ENCODE measurements at regions not wholly inside any gene's neighbourhood (a gene's known extent, or its start where the extent isn't known, plus 50 kb on each side); places are given as distances from the start of the nearest gene placed in this dataset.

- no peak for DNase-seq (ENCODE audit: insufficient read length, low spot score)
- TF ChIP-seq POLR2A (IDR thresholded peaks at IDR 0.05; ENCODE audit: low read depth, low read length), result no peak
- no peak for TF ChIP-seq PAX5 (IDR thresholded peaks at IDR 0.05; ENCODE audit: insufficient read depth, low read length, severe bottlenecking)
- TF ChIP-seq POLR2AphosphoS5 (IDR thresholded peaks at IDR 0.05; ENCODE audit: low read depth, low read length), result no peak
- no peak for TF ChIP-seq SPI1 (IDR thresholded peaks at IDR 0.05; ENCODE audit: low read depth, low read length)
- no peak for TF ChIP-seq POU2F2 (IDR thresholded peaks at IDR 0.05; ENCODE audit: low read depth, low read length)
- TF ChIP-seq TAF1 (IDR thresholded peaks at IDR 0.05; ENCODE audit: low read depth, low read length), result no peak
- no peak for FAIRE-seq
These were observed 147.8 kb downstream of the SHOX2 start for GRCh38 chr3:157958457-157958856.

GRCh38 chr3:157956850-157957249 lies 149.4 kb downstream of the SHOX2 start:
- TF ChIP-seq POLR2AphosphoS5 (IDR thresholded peaks at IDR 0.05; ENCODE audit: low read depth, low read length) (no peak), POLR2A (IDR thresholded peaks at IDR 0.05; ENCODE audit: low read depth, low read length) (no peak), POU2F2 (IDR thresholded peaks at IDR 0.05; ENCODE audit: low read depth, low read length) (no peak)
- DNase-seq (ENCODE audit: insufficient read length, low spot score), result no peak
- no peak for FAIRE-seq

GRCh38 chr3:157956176-157956575 lies 150.0 kb downstream of the SHOX2 start:
- no peak for DNase-seq (ENCODE audit: insufficient read length, low spot score)
- no peak for FAIRE-seq
- TF ChIP-seq TAF1 (IDR thresholded peaks at IDR 0.05; ENCODE audit: low read depth, low read length), result no peak
- no peak for TF ChIP-seq SPI1 (IDR thresholded peaks at IDR 0.05; ENCODE audit: low read depth, low read length)
- TF ChIP-seq POU2F2 (IDR thresholded peaks at IDR 0.05; ENCODE audit: low read depth, low read length), result no peak
- TF ChIP-seq PAX5 (IDR thresholded peaks at IDR 0.05; ENCODE audit: insufficient read depth, low read length, severe bottlenecking), result no peak
- TF ChIP-seq POLR2A (IDR thresholded peaks at IDR 0.05; ENCODE audit: low read depth, low read length), result no peak
- no peak for TF ChIP-seq POLR2AphosphoS5 (IDR thresholded peaks at IDR 0.05; ENCODE audit: low read depth, low read length)

GRCh38 chr3:157953565-157953964 lies 152.7 kb downstream of the SHOX2 start:
- no peak for DNase-seq (ENCODE audit: insufficient read length, low spot score)
- TF ChIP-seq TAF1 (IDR thresholded peaks at IDR 0.05; ENCODE audit: low read depth, low read length), result no peak
- TF ChIP-seq POU2F2 (IDR thresholded peaks at IDR 0.05; ENCODE audit: low read depth, low read length), result no peak
- no peak for TF ChIP-seq POLR2AphosphoS5 (IDR thresholded peaks at IDR 0.05; ENCODE audit: low read depth, low read length)
- TF ChIP-seq POLR2A (IDR thresholded peaks at IDR 0.05; ENCODE audit: low read depth, low read length), result no peak
- TF ChIP-seq SPI1 (IDR thresholded peaks at IDR 0.05; ENCODE audit: low read depth, low read length), result no peak
- TF ChIP-seq PAX5 (IDR thresholded peaks at IDR 0.05; ENCODE audit: insufficient read depth, low read length, severe bottlenecking), result no peak
- no peak for FAIRE-seq

GRCh38 chr3:157948605-157949383 lies 157.4 kb downstream of the SHOX2 start:
- no peak for FAIRE-seq
- TF ChIP-seq PAX5 (IDR thresholded peaks at IDR 0.05; ENCODE audit: insufficient read depth, low read length, severe bottlenecking) (no peak), POU2F2 (IDR thresholded peaks at IDR 0.05; ENCODE audit: low read depth, low read length) (no peak), POLR2A (IDR thresholded peaks at IDR 0.05; ENCODE audit: low read depth, low read length) (no peak), POLR2AphosphoS5 (IDR thresholded peaks at IDR 0.05; ENCODE audit: low read depth, low read length) (no peak), SPI1 (IDR thresholded peaks at IDR 0.05; ENCODE audit: low read depth, low read length) (no peak), TAF1 (IDR thresholded peaks at IDR 0.05; ENCODE audit: low read depth, low read length) (no peak)
- DNase-seq (ENCODE audit: insufficient read length, low spot score), result no peak

GRCh38 chr3:157939166-157939565 lies 167.1 kb downstream of the SHOX2 start:
- no peak for FAIRE-seq
- TF ChIP-seq POLR2A (IDR thresholded peaks at IDR 0.05; ENCODE audit: low read depth, low read length) (no peak), SPI1 (IDR thresholded peaks at IDR 0.05; ENCODE audit: low read depth, low read length) (no peak), POU2F2 (IDR thresholded peaks at IDR 0.05; ENCODE audit: low read depth, low read length) (no peak), POLR2AphosphoS5 (IDR thresholded peaks at IDR 0.05; ENCODE audit: low read depth, low read length) (no peak), PAX5 (IDR thresholded peaks at IDR 0.05; ENCODE audit: insufficient read depth, low read length, severe bottlenecking) (no peak), TAF1 (IDR thresholded peaks at IDR 0.05; ENCODE audit: low read depth, low read length) (no peak)
- no peak for DNase-seq (ENCODE audit: insufficient read length, low spot score)

GRCh38 chr3:157938154-157938779 lies 168.0 kb downstream of the SHOX2 start:
- DNase-seq (ENCODE audit: insufficient read length, low spot score), result no peak
- no peak for FAIRE-seq
- TF ChIP-seq TAF1 (IDR thresholded peaks at IDR 0.05; ENCODE audit: low read depth, low read length) (no peak), SPI1 (IDR thresholded peaks at IDR 0.05; ENCODE audit: low read depth, low read length) (no peak)

- DNase-seq (ENCODE audit: insufficient read length, low spot score) (no peak), FAIRE-seq (no peak)
- no peak for TF ChIP-seq POLR2AphosphoS5 (IDR thresholded peaks at IDR 0.05; ENCODE audit: low read depth, low read length)
These were observed 174.7 kb downstream of the SHOX2 start for GRCh38 chr3:157931517-157931916.

GRCh38 chr3:157930000-157930780 lies 176.0 kb downstream of the SHOX2 start:
- DNase-seq (ENCODE audit: insufficient read length, low spot score) (no peak), FAIRE-seq (no peak)
- TF ChIP-seq POU2F2 (IDR thresholded peaks at IDR 0.05; ENCODE audit: low read depth, low read length) (no peak), TAF1 (IDR thresholded peaks at IDR 0.05; ENCODE audit: low read depth, low read length) (no peak), POLR2A (IDR thresholded peaks at IDR 0.05; ENCODE audit: low read depth, low read length) (no peak), PAX5 (IDR thresholded peaks at IDR 0.05; ENCODE audit: insufficient read depth, low read length, severe bottlenecking) (no peak), POLR2AphosphoS5 (IDR thresholded peaks at IDR 0.05; ENCODE audit: low read depth, low read length) (no peak)

Measured in GM12891 (cell line).